ENCODE measurements at regions not wholly inside any gene's neighbourhood (a gene's known extent, or its start where the extent isn't known, plus 50 kb on each side); places are given as distances from the start of the nearest gene placed in this dataset.

- TF ChIP-seq ZFX (IDR thresholded peaks at IDR 0.05) (no peak), CTCF (conservative IDR thresholded peaks at IDR 0.05) (no peak)
- no peak overlapping the region for H3K27ac ChIP-seq
These were observed 263.1 kb upstream of the KIAA1217 start for GRCh38 chr10:23945845-23946244.

- no peak overlapping the region for H3K27ac ChIP-seq
- no peak for TF ChIP-seq ZFX (IDR thresholded peaks at IDR 0.05)
These were observed 257.1 kb upstream of the KIAA1217 start for GRCh38 chr10:23951841-23952240.

- no peak overlapping the region for H3K27ac ChIP-seq
- no peak for TF ChIP-seq CTCF (conservative IDR thresholded peaks at IDR 0.05)
- TF ChIP-seq ZFX (IDR thresholded peaks at IDR 0.05) = no peak
These were observed 253.3 kb upstream of the KIAA1217 start for GRCh38 chr10:23955456-23956225.

GRCh38 chr10:23965123-23965522, 243.8 kb upstream of the KIAA1217 start:
- no peak for TF ChIP-seq CTCF (conservative IDR thresholded peaks at IDR 0.05)
- TF ChIP-seq ZFX (IDR thresholded peaks at IDR 0.05) = no peak

GRCh38 chr10:23965880-23966279, 243.1 kb upstream of the KIAA1217 start:
- TF ChIP-seq CTCF (conservative IDR thresholded peaks at IDR 0.05) = no peak
- no peak overlapping the region for H3K27ac ChIP-seq

More at GRCh38 chr10:23965123-23965522, 243.8 kb upstream of the KIAA1217 start:
- H3K27ac ChIP-seq = no peak overlapping the region

GRCh38 chr10:23966504-23967051, 242.4 kb upstream of the KIAA1217 start:
- no peak overlapping the region for H3K27ac ChIP-seq
- TF ChIP-seq ZFX (IDR thresholded peaks at IDR 0.05) (no peak), CTCF (conservative IDR thresholded peaks at IDR 0.05) (no peak)

- no peak overlapping the region for H3K27ac ChIP-seq
- no peak for TF ChIP-seq CTCF (conservative IDR thresholded peaks at IDR 0.05)
- no peak for TF ChIP-seq ZFX (IDR thresholded peaks at IDR 0.05)
These were observed 240.6 kb upstream of the KIAA1217 start for GRCh38 chr10:23968301-23968700.

All from C4-2B (cell line).